ENCODE measurements at regions not wholly inside any gene's neighbourhood (a gene's known extent, or its start where the extent isn't known, plus 50 kb on each side); places are given as distances from the start of the nearest gene placed in this dataset.

DNA sequence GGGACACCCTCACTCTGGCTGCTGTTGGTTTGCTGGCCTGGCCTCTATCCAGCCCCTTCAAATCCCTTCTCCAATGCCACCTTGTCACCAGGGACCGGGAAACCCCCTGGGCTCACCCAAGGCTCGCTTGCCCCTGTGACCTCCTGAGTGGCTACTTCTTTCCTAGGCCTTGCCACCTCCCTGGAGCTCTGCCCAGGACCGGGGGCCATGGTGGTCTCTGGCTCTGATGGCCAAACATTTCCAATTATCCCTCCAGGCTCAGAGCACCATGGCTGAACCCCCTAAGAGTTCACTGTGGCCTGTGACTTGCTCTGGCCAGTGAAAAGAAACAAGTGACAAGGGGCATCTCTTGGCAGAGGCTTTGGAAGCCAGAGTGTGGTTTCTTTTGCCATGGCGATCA is 237.6 kb downstream of the TFCP2L1 start:
- no peak for TF ChIP-seq ZNF274 (IDR thresholded peaks at IDR 0.05; ENCODE audit: low read depth, low read length)
- no peak for TF ChIP-seq YY1 (IDR thresholded peaks at IDR 0.05; ENCODE audit: insufficient read depth, insufficient read length)
